ENCODE measurements at regions not wholly inside any gene's neighbourhood (a gene's known extent, or its start where the extent isn't known, plus 50 kb on each side); places are given as distances from the start of the nearest gene placed in this dataset.
A peak's percentile ranks its signal among the peaks of the same experiment; 100 is the strongest.

- DNase-seq (ENCODE audit: low read depth, low spot score): no peak
Observed at GRCh38 chr10:44814929-44815328, 96.2 kb upstream of the TMEM72 start.

DNA sequence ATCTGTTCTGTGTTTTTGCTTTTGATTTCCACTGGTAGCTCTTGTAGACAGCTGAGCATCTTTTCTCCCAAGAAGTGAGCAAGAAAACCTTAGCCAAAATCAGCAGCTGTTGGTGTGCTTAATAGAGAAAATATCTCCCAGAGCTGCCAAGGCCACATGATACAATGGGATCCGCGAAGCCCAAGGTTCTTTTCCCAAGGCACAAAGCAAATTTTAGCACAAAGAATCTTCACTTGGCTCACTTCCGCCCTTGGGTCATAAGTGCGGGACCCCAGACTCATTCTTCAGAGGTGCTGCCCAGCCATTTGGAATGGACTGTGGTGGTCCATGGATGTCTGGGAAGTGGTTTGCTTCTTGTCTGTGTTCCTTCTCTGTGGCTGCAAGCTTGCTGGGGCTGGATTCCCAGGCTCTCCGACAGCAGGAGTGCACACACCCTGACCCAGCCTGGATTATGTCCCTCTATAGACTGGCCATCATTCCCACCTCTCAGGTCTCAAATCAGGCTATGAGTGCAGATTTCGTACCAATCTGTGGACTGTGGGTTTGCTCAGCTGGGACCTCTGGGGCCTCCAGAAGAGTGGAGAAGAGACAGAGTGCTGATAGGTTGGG, 93.0 kb upstream of the TMEM72 start:
- DNase-seq (ENCODE audit: low read depth, low spot score): no peak

DNA sequence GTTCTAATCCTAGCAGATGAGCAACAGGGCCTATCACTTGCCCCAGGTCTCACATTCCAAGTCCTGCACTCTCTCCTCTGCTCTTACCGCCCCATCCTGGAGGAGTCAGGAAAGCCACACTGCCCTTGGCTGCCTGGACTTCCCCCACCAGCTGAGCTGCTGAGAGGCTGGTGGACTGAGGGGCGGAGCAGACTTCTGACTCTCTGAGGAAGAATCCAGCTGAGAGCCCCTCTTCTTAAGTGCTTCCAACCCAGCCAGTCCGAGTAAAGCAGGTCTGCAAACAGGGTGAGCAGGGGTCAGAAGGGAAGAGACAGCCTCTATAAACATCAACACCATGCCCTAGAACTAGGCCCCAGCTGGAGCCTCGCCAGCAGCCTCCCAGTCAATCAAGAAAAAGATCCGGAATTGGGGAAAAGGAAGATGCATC, 92.4 kb upstream of the TMEM72 start:
- DNase-seq (ENCODE audit: low read depth, low spot score): no peak

- no peak for DNase-seq (ENCODE audit: low read depth, low spot score)
Observed at GRCh38 chr10:44820094-44820493, 91.0 kb upstream of the TMEM72 start.

DNA sequence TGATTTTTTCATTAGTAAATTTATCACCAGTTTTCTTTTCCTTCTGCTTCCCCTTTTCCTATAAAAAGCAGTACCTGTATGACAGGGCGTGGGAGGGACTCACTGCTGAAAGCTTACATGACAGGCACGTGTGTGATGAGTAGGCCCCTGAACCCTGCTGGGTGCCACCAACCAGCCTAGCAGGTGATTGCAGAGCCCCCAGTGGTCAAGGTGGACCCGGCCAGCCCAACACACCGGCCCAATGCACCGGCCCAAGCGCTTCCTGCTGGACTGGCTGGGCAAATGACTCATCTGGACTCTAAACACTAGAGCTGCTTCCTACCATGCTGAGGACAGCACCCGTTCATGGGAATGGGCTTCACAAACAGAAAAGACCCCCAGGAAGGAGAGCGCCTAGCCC, 89.8 kb upstream of the TMEM72 start:
- DNase-seq (ENCODE audit: low read depth, low spot score): no peak

DNA sequence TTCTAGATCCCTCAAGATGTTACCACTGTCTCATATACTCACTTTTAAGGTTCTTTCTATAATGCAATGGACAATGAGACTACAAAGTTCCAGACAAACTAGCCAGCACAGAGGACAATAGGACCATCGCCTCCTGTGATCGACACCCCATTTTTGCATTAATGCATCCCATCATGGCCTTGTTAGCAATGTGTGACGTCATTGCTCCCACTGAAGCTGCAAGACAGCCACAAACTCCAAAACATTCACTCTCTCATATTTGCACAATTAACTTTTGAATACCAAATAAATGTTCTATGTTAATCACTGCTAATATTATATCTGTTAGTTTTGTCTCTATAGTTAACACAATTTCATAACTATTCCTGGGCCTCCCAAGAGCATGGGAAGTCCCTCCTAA, 88.8 kb upstream of the TMEM72 start:
- no peak for DNase-seq (ENCODE audit: low read depth, low spot score)

DNA sequence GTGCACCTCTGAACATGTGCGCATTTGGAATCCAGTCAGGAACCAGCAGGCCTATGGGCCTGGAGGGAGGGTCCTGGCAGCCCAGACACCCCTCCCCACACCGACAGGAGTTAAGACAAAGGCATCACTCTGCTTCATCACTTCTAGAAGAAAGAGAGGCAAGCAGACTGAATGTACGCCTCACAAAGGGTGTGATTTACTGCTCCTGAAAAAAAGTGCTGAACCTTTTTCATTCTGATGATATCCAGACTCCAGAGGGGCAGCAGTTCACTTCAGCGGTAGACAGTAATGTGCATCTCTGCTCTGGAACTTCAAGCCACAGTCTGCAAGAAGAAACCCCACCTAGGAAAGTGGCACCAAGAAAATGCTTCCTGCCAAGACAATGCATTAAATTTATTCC, 88.2 kb upstream of the TMEM72 start:
- no peak for DNase-seq (ENCODE audit: low read depth, low spot score)

DNA sequence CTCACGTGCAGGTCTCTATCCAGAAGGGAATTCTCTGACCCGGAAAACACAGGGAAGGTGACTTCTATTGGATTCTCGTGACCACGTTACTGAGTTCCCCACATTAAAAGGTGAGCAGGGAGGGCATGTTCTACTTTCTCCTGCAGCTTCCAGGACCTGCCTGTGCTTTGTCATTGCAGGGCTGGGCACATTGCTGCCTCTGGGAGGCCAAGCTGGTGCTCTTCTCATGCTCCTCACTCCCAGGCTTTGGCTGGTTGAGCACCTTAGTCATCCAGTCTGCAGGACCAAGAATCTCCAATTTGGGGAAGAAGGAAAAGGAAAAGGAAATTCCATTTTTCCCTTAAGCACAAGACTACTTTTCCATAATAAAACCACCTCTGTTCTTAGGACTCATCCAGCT, 86.5 kb upstream of the TMEM72 start:
- no peak for DNase-seq (ENCODE audit: low read depth, low spot score)

DNA sequence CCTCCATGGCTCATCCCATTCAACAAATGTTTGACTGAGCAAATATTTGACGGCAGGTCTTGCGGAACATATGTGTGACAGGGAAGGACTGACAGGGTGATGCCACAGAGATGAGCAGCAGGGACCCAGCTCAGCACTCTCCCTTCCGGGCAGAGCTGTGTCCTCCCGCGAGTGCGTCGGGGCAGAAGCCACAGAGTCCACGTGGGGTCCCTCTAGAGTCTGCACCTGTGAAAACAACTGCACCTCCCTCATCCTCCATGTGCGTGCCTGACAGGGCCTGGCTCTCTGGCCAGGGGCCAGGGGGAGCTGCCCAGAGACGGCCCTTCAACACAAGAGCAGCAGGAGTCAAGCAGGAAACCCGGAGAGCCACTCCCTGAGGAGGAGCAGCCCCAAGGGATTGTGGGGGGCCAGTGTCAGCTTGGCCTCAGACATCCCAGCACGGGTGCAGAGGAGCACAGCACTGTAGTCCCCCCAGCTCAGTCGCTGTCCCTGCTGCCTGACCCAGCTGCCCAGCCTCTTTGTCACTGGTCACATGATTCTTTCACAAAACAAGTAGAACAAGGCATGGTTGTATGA, 83.6 kb upstream of the TMEM72 start:
- no peak for DNase-seq (ENCODE audit: low read depth, low spot score)

DNA sequence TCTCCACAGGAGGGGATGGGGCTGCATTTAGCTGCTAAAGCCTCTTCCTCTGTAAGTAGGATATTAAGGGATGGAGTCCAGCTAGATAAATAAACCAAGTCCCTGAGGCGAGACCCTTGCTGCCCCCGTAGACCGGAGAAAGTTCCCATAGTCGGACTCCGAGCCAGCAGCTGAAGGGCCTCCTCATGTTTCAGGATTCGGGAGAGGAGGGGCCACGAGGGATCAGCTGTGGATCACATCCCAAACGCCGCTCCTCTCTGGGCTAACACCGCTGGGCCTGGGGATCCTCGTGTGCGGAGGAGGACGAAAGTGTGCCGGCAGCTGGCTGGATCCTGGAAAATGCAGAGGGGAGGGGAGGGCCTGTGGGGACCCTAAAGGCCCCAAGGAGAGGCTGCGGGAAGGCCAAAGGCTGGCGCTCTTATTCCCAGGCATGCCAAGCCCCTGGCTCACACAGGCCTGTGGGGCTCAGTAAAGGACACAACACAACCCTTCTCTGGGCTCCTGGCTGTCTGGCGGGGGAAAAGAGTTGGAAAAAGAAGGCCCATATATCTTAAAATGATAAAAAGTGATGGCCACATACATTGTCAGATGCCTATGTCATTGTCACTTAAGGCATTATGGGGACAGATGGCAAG, 82.5 kb upstream of the TMEM72 start:
- no peak for DNase-seq (ENCODE audit: low read depth, low spot score)

DNA sequence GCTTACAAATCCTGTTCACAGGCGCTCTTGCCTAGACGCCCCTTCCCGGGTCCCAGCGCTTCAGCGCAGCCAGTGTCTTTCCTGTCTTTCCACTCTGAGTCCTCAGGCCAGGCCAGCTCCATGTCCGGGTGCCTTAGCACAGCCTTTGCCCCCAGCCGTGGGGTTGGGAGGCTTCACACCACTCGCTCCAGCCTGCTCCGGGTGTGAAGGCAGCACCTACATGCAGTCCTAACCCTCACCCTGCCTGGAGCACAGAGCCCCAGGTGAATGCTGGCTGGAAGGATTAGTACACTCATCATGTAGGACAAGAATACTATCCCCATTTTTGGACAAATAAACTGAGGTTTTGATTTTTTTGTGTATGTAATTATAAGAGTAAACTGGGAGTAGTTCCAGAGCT, 81.7 kb upstream of the TMEM72 start:
- DNase-seq (ENCODE audit: low read depth, low spot score): no peak

- DNase-seq (ENCODE audit: low read depth, low spot score): peak; percentile 48
Observed at GRCh38 chr10:44830022-44830421, 81.1 kb upstream of the TMEM72 start.

- no peak for DNase-seq (ENCODE audit: low read depth, low spot score)
Observed at GRCh38 chr10:44831581-44831980, 79.6 kb upstream of the TMEM72 start.

GRCh38 chr10:44832595-44833390, 78.3 kb upstream of the TMEM72 start:
- DNase-seq (ENCODE audit: low read depth, low spot score): no peak

GRCh38 chr10:44834131-44834530, 77.0 kb upstream of the TMEM72 start:
- DNase-seq (ENCODE audit: low read depth, low spot score): no peak

DNA sequence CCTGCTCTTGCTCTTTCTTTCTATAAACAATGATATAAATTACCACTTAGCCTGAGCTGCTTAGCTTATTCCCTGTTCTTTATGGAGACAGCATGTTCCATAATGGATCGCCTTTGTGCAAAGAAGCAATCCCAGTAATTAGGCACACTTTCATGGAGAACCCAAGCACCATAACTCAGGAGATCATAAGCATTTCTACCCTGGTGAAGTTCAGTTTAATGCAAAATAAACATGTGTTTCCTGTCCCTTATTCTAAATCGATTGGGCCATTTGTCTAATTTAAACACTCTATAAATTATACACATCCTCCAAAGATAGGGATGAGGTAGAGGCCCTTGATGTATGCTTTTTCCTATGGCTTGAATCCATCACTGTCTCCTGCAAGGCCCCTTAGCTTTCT, 75.8 kb upstream of the TMEM72 start:
- no peak for DNase-seq (ENCODE audit: low read depth, low spot score)

GRCh38 chr10:44843484-44843883, 67.7 kb upstream of the TMEM72 start:
- DNase-seq (ENCODE audit: low read depth, low spot score): no peak

DNA sequence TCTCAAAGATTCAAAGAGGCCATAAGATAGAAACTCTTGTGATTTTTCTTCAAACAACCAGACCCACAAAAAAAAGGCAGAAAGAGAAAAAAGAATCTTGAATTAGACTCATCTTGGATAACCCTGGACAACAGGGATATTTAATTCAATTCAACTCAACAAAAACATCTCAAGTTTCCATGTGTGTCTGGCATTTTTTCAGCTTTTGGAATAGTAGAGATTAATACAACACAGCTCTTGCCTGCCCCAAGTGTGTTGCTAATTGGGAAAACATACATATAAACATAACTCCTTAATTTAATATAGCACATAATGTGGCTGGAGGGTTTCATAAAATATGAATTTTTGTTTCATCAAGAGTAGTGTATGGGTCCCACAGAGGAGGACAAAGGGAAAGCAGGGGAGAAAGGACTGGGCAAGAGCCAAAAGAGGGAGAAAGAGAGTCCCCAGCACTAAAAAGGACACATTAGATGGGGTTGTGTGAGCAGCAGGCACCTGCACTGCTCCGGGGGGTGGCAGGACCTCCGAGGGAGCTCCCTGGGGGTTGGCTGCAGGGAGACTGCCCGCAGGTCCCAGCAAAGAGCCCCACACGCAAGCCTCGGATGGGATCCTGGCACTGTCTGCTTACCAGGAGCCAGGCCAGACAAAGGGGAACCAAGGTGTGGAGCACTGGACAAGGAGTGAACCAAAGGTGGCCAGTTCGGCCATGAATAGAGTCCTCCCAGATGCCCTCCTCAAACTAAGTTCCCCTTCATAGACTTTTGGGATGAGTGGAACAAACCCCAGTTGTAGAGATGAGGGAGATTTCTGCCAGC, 65.6 kb upstream of the TMEM72 start:
- no peak for DNase-seq (ENCODE audit: low read depth, low spot score)

- DNase-seq (ENCODE audit: low read depth, low spot score): no peak
Observed at GRCh38 chr10:44847110-44847509, 64.0 kb upstream of the TMEM72 start.

DNA sequence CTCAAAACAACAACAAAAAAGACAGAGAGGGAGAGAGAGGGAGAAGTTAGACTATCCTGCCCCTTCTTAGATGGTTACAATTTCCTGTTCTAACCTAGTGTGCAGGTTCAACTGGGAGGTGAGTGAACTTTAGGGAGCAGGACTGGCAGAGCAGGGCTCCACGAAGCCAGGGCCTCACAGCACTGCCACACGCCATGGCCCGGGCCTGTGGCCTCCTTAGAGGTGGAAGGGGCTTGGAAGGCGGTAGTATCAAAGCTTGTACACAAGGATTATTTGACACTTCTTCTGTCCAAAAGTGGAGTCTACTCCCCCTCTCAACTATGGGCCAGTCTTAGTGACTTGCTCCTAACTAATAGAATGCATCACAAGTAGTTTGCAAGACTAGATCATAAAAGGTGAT, 62.9 kb upstream of the TMEM72 start:
- DNase-seq (ENCODE audit: low read depth, low spot score): no peak

DNA sequence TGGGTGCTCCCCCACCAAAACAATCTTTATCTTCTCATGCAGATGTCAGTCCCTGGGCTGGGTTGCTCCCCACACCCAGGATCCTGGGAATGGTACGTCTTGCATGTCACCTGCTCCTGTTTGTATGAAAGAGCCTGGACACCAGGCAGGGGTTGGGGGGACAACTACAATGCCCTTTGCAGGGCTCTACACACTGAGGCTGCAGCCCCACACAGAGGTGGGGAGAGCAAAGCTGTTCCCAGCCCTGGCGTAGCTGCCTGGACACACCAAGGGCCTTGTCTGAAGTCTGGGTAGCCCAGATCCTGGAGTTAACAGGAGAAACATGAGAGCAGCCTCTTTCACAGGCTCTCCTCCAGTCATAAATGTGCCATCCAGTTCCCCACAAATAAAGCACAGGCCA, 61.2 kb upstream of the TMEM72 start:
- no peak for DNase-seq (ENCODE audit: low read depth, low spot score)

Data from astrocyte of the hippocampus (primary cell).